Stimulated activated CD4-positive, alpha-beta T cell treated with anti-CD3 and anti-CD28 coated beads, TNF-alpha, amount 100 ng/mL, for 24 hours (primary cell): ENCODE measurements at regions not wholly inside any gene's neighbourhood (a gene's known extent, or its start where the extent isn't known, plus 50 kb on each side); places are given as distances from the start of the nearest gene placed in this dataset.

Experiments used
- DNase-seq, 3 experiments: peaks; one replicate each; pipeline ENCODE4 v3.0.0-alpha.2; 2020; ENCODE audit warnings: low read depth in 3 of 3

- no peak for DNase-seq
Measured at GRCh38 chr12:84807249-84807648, 105.3 kb downstream of the SLC6A15 start.

DNA sequence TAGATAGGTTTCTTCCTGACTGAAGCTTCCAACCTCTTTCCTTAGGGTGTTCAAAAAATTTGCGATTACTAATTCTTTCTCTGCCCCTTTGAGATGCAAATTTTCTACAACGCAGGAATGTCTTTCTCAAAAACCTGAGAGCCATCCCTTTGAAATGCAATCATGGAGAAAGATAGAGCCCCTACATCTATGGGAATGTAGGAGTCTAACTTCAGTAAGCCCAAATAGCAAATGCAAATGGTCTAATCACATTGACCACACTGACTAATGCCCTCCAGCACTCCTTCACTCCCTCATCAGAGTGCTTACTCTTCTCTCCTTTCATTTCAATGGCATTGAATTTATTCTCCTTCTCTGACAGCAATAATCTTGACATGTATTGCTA is 107.1 kb downstream of the SLC6A15 start:
- DNase-seq: no peak

- no peak for DNase-seq
Measured at GRCh38 chr12:84804691-84805473, 107.7 kb downstream of the SLC6A15 start.

DNA sequence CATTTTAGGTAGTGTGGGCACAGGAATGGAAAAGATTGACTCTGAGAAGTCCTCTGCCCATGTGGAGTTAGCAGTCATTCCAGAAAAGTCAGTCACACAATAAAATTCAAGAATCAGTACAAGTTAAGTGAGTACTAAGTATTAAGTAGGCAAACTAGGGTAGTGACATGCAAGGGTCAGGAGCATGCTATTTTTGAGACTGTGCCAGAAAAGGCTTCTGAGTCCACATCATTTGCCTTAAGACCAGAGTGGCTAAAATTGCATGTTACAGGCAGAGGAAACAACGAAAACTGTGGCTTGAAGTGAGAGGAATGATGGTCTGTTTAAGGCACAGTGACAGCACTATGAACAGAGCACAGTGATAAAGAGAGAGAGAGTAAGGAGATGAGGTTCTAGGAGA is 108.9 kb downstream of the SLC6A15 start:
- DNase-seq: no peak

DNA sequence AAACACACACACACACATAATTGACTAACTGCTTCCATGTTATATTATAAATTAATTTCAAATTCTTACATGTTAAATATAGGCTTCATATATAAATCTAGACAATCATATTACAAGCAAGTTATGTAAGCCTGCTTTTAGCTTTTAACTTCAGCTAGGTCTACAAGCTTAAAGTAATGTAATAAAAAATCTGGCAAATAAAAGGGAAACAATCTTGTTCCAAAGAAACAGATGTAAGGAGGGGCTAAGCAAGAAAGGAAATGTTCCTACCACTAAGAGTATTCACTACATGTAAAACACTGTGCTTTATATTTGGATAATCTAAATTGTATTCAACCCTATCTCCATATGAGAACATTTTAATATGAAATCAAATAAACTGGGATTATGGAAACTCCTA is 110.4 kb downstream of the SLC6A15 start:
- DNase-seq: no peak

DNA sequence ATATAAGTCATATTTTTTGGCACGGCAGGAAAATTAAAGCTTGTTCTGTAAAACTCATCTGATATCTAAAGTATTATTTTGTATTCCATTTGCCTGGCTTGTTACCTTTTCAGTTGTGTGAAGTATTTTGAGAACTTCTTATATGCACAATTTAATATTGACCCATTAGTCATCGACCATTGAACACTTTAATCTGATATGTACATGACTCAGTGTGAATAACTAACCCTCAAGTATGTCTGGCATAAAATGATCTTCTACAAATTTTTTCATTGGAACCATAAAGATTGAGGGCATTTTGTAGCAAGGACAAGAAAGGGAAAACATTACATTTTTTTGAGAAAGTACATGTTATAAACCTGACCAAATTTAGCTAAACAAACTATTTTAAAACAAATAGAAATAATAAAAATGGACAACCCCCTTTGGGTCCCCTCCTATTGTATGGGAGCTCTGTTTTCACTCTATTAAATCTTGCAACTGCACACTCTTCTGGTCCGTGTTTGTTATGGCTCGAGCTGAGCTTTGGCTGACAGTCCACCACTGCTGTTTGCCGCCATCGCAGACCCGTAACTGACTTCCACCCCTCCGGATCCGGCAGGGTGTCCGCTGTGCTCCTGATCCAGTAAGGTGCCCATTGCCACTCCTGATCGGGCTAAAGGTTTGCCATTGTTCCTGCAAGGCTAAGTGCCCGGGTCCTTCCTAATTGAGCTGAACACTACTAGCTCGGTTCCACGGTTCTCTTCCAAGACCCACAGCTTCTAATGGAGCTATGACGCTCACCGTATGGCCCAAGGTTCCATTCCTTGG is 118.8 kb downstream of the SLC6A15 start:
- DNase-seq: no peak

- no peak for DNase-seq
Measured at GRCh38 chr12:84791444-84791843, 121.2 kb downstream of the SLC6A15 start.

- no peak for DNase-seq
Measured at GRCh38 chr12:84789184-84789583, 123.4 kb downstream of the SLC6A15 start.

GRCh38 chr12:84787253-84787652 is 125.3 kb downstream of the SLC6A15 start:
- no peak for DNase-seq

GRCh38 chr12:84786622-84787021 is 126.0 kb downstream of the SLC6A15 start:
- no peak for DNase-seq

DNA sequence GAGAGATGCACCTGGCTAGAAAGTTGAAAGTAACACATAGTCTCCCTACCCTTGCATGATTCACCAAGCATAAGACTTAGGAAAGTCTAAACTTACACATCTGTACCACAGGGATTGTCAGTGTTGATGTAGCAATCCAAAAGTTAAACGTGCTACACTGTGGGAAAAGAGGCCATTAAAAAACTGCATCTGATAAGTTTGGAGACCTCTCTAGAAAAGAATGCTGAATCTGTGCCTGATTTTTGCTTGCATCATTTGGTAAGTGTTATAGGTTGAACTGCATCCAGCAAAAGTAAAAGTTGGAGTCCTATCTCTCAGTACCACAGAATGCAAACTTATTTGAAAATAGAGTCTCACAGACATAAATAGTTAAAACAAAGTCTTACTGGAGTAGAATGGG is 126.6 kb downstream of the SLC6A15 start:
- DNase-seq: no peak

DNA sequence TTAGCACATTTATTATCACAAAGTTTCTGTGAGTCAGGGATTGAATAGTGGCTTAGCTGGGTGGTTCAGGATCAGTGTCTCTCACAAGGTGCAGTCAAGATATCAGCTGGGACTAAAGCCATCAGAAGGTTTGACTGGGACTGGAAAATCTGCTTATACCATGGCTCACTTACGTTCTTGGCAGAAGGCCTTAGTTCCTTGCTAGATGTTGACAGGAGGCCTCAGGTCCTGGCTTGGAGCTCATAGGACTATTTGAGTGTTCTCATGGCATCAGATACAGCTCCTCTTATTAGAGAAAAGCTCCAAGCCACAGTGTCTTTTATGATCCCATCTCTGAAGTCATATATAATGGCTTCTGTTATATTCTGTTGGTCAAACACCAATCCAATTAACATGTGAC is 127.3 kb downstream of the SLC6A15 start:
- DNase-seq: no peak

- DNase-seq: no peak
Measured at GRCh38 chr12:84779169-84779568, 133.4 kb downstream of the SLC6A15 start.

- DNase-seq: no peak
Measured at GRCh38 chr12:84772281-84772680, 140.3 kb downstream of the SLC6A15 start.

GRCh38 chr12:84767079-84767478 is 145.5 kb downstream of the SLC6A15 start:
- no peak for DNase-seq

GRCh38 chr12:84766375-84766774 is 146.2 kb downstream of the SLC6A15 start:
- DNase-seq: no peak

DNA sequence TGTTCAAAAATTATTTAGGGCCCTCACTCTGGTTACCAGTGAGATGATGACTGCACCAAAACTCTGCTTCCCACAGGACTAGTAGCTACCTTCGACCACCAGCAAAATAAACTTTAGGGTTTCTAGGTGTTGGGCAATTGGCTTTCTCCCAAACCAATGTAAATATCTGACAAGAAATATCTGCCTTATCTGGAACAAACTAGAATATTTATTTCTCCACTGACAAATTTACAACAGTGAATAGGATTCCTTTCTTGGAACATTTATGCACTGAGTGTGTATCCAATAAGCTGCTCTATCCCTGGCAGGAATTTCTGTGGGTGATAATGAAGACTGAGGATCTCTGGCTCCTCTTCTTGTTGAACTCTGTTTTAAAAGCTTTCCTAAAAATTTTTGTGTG is 148.6 kb downstream of the SLC6A15 start:
- no peak for DNase-seq

DNA sequence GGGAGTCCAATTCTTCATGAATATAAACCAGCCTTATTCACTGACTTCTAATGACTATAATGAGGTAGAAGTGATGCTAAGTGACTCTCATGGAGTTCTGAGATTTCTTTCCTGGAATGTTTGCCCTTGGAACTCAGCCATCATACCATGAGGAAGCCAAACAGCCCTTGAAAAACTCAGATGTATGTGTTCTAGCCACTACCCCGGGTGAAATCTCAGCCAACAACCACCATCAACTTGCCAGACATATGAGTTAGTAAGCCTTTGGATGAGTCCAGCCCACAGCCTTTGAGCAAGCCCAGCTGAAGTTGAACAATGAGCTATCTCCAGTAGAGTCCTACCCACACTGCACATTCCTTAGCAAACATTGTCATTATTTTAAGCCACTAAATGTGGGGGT is 149.5 kb downstream of the SLC6A15 start:
- DNase-seq: no peak

DNA sequence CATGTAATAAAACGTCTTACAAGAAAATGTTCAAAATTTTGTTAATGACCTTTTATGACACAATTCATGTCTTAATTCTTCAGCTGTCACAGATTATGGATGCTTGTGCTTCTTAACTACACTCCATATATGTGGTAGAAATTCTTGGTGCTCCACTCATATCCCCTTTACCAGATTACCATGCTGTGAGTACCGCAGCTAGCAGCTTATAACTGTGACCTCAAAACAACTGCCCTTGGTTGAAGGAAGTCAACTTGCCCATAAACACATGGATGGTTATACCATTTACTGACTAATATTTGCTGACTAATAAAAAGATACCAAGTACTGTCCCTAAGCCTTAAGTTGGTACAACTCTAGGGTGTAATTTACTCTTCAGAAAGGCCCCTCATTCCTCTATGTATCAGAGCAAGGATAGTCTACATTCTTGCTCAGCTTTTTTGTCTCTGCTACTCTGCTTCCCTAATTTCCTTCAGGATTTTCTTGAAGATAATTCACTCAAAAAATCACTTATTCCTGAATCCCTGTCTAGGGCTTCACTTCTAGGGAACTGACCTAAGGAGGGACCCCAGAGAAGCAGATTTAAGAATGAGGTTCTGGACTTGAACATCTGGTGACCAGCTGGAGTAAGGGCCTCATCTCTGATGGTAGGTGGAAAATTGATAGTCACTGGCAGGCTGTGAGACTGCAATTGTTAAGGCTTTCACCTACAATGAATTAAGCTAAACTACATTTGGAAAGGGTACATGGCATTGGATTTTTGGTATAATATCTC is 152.3 kb downstream of the SLC6A15 start:
- no peak for DNase-seq

DNA sequence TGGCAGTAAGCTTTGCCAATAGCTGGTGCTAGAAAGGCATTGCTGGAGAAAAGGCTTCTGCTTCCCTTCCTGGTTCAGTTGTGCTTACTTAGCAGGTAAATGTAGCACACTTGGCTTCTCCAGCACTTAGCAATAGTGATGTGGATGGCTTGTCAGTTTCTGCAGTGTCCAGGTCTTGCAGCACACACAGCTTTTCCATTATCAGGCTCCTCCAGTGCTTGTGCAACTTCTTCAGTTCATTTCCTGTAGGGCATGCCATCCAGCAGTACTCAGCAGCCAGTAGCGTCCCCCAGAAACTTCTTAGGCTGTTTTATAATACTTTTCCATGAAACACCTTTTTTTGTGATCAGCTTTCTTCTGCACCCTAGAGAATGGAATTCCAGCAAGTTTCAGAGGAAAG is 154.6 kb downstream of the SLC6A15 start:
- no peak for DNase-seq

- DNase-seq: no peak
Measured at GRCh38 chr12:84756961-84757360, 155.6 kb downstream of the SLC6A15 start.

GRCh38 chr12:84745127-84745526 is 167.5 kb downstream of the SLC6A15 start:
- no peak for DNase-seq
